MCF 10A (cell line): ENCODE measurements at regions not wholly inside any gene's neighbourhood (a gene's known extent, or its start where the extent isn't known, plus 50 kb on each side); places are given as distances from the start of the nearest gene placed in this dataset.

Experiments
- BruUV-seq: library from RNA; stranded (reverse); fragments of 400-500 nt; replicated peaks from 2 replicates; lab custom pipeline; 2021; lab: Mats Ljungman, UMichigan
- CTCF ChIA-PET: fragments of 300-600 bp; sonication (Branson Sonifier 250); formaldehyde crosslinking; extraction: SDS; loops from one replicate; lab custom pipeline; 2021; ENCODE audit warnings: antibody characterized with exemption, inconsistent platforms; lab: Yijun Ruan, JAX
- POLR2A ChIA-PET: fragments of 300-600, 350-650 bp; sonication (Branson Sonifier 250); formaldehyde crosslinking; extraction: SDS; loops from one replicate; lab custom pipeline; 2020; ENCODE audit warnings: antibody characterized with exemption, inconsistent platforms; lab: Yijun Ruan, JAX
- DNase-seq: peaks from one replicate; pipeline ENCODE4 v3.0.0-alpha.2; 2018; ENCODE audit not compliant: unreplicated experiment
- H3K27ac Mint-ChIP-seq: one replicate; pipeline ENCODE4 v1.8.0; 2022; ENCODE audit warnings: mild to moderate bottlenecking, low read depth, mixed read lengths; ENCODE audit not compliant: unreplicated experiment
- H3K27me3 Mint-ChIP-seq: one replicate; pipeline ENCODE4 v1.8.0; 2022; ENCODE audit warnings: mixed read lengths; ENCODE audit not compliant: insufficient read depth, unreplicated experiment
- H3K36me3 Mint-ChIP-seq: one replicate; pipeline ENCODE4 v1.8.0; 2022; ENCODE audit warnings: mild to moderate bottlenecking, moderate library complexity, mixed read lengths; ENCODE audit not compliant: insufficient read depth, unreplicated experiment
- H3K4me1 Mint-ChIP-seq: one replicate; pipeline ENCODE4 v1.8.0; 2022; ENCODE audit warnings: mixed read lengths; ENCODE audit not compliant: insufficient read depth, unreplicated experiment
- H3K4me3 Mint-ChIP-seq: one replicate; pipeline ENCODE4 v1.8.0; 2022; ENCODE audit warnings: mild to moderate bottlenecking, moderate library complexity, mixed read lengths; ENCODE audit not compliant: unreplicated experiment
- H3K9me3 Mint-ChIP-seq: one replicate; pipeline ENCODE4 v1.8.0; 2022; ENCODE audit warnings: mixed read lengths; ENCODE audit not compliant: unreplicated experiment
- intact Hi-C: fragments of 100-400 bp; cut with micrococcal nuclease; formaldehyde crosslinking; loops from 2 replicates; pipeline ENCODE4 v1.14.1; 2022
- TF ChIP-seq, protein P1 (sequence below): fragments of 200-600 bp; IDR thresholded peaks from one replicate; pipeline ENCODE4 v1.8.0; 2022; ENCODE audit warnings: antibody characterized with exemption, mild to moderate bottlenecking; ENCODE audit not compliant: unreplicated experiment

DNA sequence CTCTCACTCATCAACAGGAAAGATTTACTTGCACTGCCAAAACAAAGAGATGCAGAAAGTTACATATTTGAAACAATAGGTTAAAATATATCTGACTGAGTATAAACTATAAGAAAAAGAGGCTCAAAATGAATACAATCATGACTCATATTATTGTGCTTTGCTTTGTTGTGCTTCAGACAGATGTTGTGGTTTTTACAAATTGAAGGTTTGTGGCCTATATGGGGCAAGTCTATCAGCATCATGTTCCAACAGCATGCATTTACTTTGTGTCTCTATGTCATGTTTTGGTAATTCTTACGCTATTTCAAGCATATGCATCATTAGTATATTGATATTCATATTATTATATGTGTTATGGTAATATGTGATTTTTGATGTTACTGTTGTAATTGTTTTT is 330.0 kb downstream of the PRR16 start:
- no TSS peak for BruUV-seq
- ChIA-PET POLR2A (no interaction called here), CTCF (no interaction called here)
- no peaks in the 10 kb centered on the region for H3K36me3 Mint-ChIP-seq
- intact Hi-C loops, result no loop called here
- no peaks in the 10 kb centered on the region for H3K9me3 Mint-ChIP-seq
- no peak overlapping the region for H3K27ac Mint-ChIP-seq
- H3K27me3 Mint-ChIP-seq, result no peaks in the 10 kb centered on the region
- no peak overlapping the region for H3K4me3 Mint-ChIP-seq
- TF ChIP-seq, protein P1, sequence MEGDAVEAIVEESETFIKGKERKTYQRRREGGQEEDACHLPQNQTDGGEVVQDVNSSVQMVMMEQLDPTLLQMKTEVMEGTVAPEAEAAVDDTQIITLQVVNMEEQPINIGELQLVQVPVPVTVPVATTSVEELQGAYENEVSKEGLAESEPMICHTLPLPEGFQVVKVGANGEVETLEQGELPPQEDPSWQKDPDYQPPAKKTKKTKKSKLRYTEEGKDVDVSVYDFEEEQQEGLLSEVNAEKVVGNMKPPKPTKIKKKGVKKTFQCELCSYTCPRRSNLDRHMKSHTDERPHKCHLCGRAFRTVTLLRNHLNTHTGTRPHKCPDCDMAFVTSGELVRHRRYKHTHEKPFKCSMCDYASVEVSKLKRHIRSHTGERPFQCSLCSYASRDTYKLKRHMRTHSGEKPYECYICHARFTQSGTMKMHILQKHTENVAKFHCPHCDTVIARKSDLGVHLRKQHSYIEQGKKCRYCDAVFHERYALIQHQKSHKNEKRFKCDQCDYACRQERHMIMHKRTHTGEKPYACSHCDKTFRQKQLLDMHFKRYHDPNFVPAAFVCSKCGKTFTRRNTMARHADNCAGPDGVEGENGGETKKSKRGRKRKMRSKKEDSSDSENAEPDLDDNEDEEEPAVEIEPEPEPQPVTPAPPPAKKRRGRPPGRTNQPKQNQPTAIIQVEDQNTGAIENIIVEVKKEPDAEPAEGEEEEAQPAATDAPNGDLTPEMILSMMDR, result no peak
- peak; percentile 20 for DNase-seq
- H3K4me1 Mint-ChIP-seq, result peaks cover 6% of the 10 kb centered on the region

DNA sequence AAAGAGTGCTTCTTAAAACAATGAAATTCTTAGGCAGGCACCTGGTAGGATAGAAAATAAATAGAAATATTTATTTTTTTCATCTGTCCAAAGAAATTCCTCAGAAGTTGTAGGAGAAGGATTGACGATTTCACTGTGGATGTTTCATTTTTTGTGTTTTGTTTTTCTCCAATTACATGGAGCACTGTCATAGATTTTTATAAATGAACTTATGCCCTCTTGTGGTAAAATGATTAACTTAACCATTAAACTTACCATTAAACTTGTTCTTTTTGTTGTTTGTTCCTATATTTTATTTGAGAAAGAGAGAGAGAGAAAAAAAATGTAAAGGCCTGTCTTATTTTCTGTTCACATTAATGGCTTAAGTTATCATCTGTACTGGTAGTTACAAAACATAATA is 339.2 kb downstream of the PRR16 start:
- Mint-ChIP-seq H3K27me3 (no peaks in the 10 kb centered on the region), H3K36me3 (no peaks in the 10 kb centered on the region), H3K27ac (no peak overlapping the region), H3K4me1 (peaks cover 15% of the 10 kb centered on the region), H3K9me3 (no peaks in the 10 kb centered on the region), H3K4me3 (no peak overlapping the region)
- intact Hi-C loops, result loop anchor here (1.0 to 5.0 kb wide), 8 partner anchors 121 to 1332 kb away; partner anchors contain the start of gene PRR16
- DNase-seq, result peak; percentile 33
- CTCF ChIA-PET, result interaction anchor here (0.7 to 4.5 kb wide), 16 partner anchors 14 to 1518 kb away, joined by 3 to 35 read pairs (median 3); no protein-coding TSS in a partner anchor
- POLR2A ChIA-PET, result interaction anchor here (0.6 to 0.9 kb wide), 2 partner anchors 338 to 1399 kb away, joined by 3 read pairs; no protein-coding TSS in a partner anchor
- TF ChIP-seq, protein P1, result peak; percentile 41
- BruUV-seq, result no TSS peak

DNA sequence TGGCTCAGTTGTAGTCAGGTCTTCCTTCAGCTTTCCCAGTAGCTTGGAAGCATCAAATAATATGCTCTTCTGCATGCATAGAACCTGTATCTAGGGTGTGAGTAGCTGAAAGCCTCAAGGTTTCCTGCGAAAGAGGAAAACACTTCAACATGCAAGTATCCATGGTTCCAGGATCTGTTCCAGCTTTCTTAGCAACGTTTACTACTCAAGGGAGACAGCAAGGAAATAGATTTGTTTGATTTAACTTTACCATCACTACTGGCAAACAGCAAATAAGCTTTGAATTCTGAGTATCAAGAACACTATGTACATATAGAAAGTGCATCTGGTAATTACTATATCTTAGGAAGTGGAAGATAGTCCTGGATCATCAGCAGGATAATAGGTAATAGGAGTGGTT is 341.0 kb downstream of the PRR16 start:
- TF ChIP-seq, protein P1, result no peak
- POLR2A ChIA-PET, result interaction anchor here (0.6 to 0.7 kb wide), 2 partner anchors 324 to 333 kb away, joined by 3 read pairs; no protein-coding TSS in a partner anchor
- Mint-ChIP-seq H3K4me1 (peaks cover 16% of the 10 kb centered on the region), H3K4me3 (no peak overlapping the region), H3K36me3 (no peaks in the 10 kb centered on the region), H3K27me3 (no peaks in the 10 kb centered on the region), H3K27ac (no peak overlapping the region), H3K9me3 (no peaks in the 10 kb centered on the region)
- BruUV-seq, result no TSS peak
- CTCF ChIA-PET, result interaction anchor here (0.5 to 4.5 kb wide), 8 partner anchors 12 to 1145 kb away, joined by 3 to 35 read pairs (median 6); no protein-coding TSS in a partner anchor
- intact Hi-C loops, result no loop called here
- DNase-seq, result no peak

DNA sequence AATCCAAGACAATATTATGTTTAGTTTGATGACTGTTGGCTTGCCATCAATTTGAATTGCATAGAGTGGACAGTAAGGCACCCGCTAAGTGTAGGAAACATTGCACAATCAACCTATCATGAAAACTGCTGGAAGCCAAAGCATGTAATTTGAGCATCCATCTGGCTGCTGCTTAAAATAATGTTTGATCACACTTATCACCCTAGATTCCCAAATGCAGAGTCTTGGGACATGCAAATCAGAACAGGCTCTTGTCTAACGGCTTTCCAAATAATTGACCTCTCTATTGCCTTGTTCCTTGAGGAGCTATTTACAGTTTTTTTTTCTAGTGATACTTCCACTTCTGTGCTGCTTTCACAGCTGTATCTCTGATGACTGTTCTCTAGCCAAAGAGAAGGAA is 342.1 kb downstream of the PRR16 start:
- BruUV-seq, result no TSS peak
- H3K4me3 Mint-ChIP-seq, result no peak overlapping the region
- H3K36me3 Mint-ChIP-seq, result no peaks in the 10 kb centered on the region
- no peaks in the 10 kb centered on the region for H3K27me3 Mint-ChIP-seq
- peaks cover 16% of the 10 kb centered on the region for H3K4me1 Mint-ChIP-seq
- intact Hi-C loops, result no loop called here
- DNase-seq, result peak; percentile 54
- TF ChIP-seq, protein P1, result no peak
- ChIA-PET POLR2A (no interaction called here), CTCF (interaction anchor here (1.0 to 2.1 kb wide), 5 partner anchors 10 to 1144 kb away, joined by 3 to 13 read pairs (median 5); no protein-coding TSS in a partner anchor)
- H3K27ac Mint-ChIP-seq, result no peak overlapping the region
- no peaks in the 10 kb centered on the region for H3K9me3 Mint-ChIP-seq
